IMR-90 (cell line): ENCODE measurements at regions not wholly inside any gene's neighbourhood (a gene's known extent, or its start where the extent isn't known, plus 50 kb on each side); places are given as distances from the start of the nearest gene placed in this dataset.

ENCODE experiments used
- ATAC-seq: fragments of 200-7000 bp; cut with Tn5 transposase; 2 replicates; pipeline ENCODE4 v1.9.1; 2020; ENCODE audit warnings: low read depth, mild to moderate bottlenecking, moderate library complexity
- BruUV-seq: library from RNA; stranded (reverse); fragments of 400-500 nt; replicated peaks from 2 replicates; lab custom pipeline; 2021; lab: Mats Ljungman, UMichigan
- CTCF ChIA-PET: fragments of 300-600 bp; formaldehyde crosslinking; extraction: SDS; loops from one replicate; lab custom pipeline; 2021; ENCODE audit warnings: antibody characterized with exemption; lab: Yijun Ruan, JAX
- POLR2A ChIA-PET: fragments of 300-600 bp; sonication (Branson Sonifier 250); formaldehyde crosslinking; loops from one replicate; lab custom pipeline; 2022; ENCODE audit warnings: antibody characterized with exemption; ENCODE audit not compliant: unreplicated experiment; lab: Charles Lee
- DNase-seq: peaks from one replicate; pipeline ENCODE4 v3.0.0; 2013
- H2AFZ ChIP-seq: replicated peaks from 2 replicates; pipeline ENCODE3; 2013; ENCODE audit warnings: low read length, mild to moderate bottlenecking; ENCODE audit not compliant: poor library complexity
- H2AK5ac ChIP-seq: 2 replicates; pipeline ENCODE4 v1.6.1; 2013; ENCODE audit warnings: low read depth, low read length, inconsistent platforms
- H2AK9ac ChIP-seq: replicated peaks from 2 replicates; pipeline ENCODE3; 2013; ENCODE audit warnings: mild to moderate bottlenecking, low read depth, low read length, moderate library complexity; ENCODE audit not compliant: poor library complexity
- H2BK120ac ChIP-seq: 2 replicates; pipeline ENCODE4 v1.6.1; 2013; ENCODE audit warnings: low read depth, low read length, inconsistent platforms
- H2BK15ac ChIP-seq: 3 replicates; pipeline ENCODE4 v1.6.1; 2013; ENCODE audit warnings: low read depth, low read length, inconsistent platforms
- H2BK20ac ChIP-seq: 2 replicates; pipeline ENCODE4 v1.6.1; 2013; ENCODE audit warnings: low read depth, mild to moderate bottlenecking, inconsistent platforms, low read length, moderate library complexity
- H2BK5ac ChIP-seq: 2 replicates; pipeline ENCODE4 v1.6.1; 2013; ENCODE audit warnings: mild to moderate bottlenecking, low read depth, low read length, inconsistent platforms; ENCODE audit not compliant: poor library complexity, severe bottlenecking
- H3K14ac ChIP-seq: replicated peaks from 2 replicates; pipeline ENCODE4 v1.6.1; 2013; ENCODE audit warnings: low read depth, low read length, inconsistent platforms
- H3K18ac ChIP-seq: 2 replicates; pipeline ENCODE4 v1.6.1; 2013; ENCODE audit warnings: low read depth, low read length, control low read depth
- H3K23ac ChIP-seq: 2 replicates; pipeline ENCODE4 v1.6.1; 2013; ENCODE audit warnings: low read depth, low read length, inconsistent platforms
- H3K27ac ChIP-seq: 2 replicates; pipeline ENCODE4 v1.5.1; 2013; ENCODE audit warnings: mild to moderate bottlenecking, control low read depth, low read length; ENCODE audit not compliant: insufficient read depth
- H3K27me3 ChIP-seq: 2 replicates; pipeline ENCODE4 v1.6.1; 2013; ENCODE audit warnings: low read length; ENCODE audit not compliant: control insufficient read depth, insufficient read depth
- H3K36me3 ChIP-seq: 2 replicates; pipeline ENCODE4 v1.6.1; 2013; ENCODE audit warnings: low read length, mixed read lengths; ENCODE audit not compliant: control insufficient read depth, insufficient read depth
- H3K4ac ChIP-seq: 2 replicates; pipeline ENCODE4 v1.6.1; 2013; ENCODE audit warnings: low read depth, low read length, inconsistent platforms
- H3K4me1 ChIP-seq: 2 replicates; pipeline ENCODE4 v1.6.1; 2013; ENCODE audit warnings: low read length, mixed read lengths; ENCODE audit not compliant: control insufficient read depth, insufficient read depth
- H3K4me2 ChIP-seq: 2 replicates; pipeline ENCODE4 v1.6.1; 2013; ENCODE audit warnings: low read depth, mild to moderate bottlenecking, control low read depth, low read length, moderate library complexity
- H3K4me3 ChIP-seq: 2 replicates; pipeline ENCODE4 v1.5.1; 2013; ENCODE audit warnings: low read depth, mild to moderate bottlenecking, control low read depth, low read length, moderate library complexity; ENCODE audit not compliant: insufficient read depth
- H3K56ac ChIP-seq: 2 replicates; pipeline ENCODE4 v1.6.1; 2013; ENCODE audit warnings: low read length, inconsistent platforms; ENCODE audit not compliant: insufficient read depth; ENCODE audit errors: extremely low read depth
- H3K79me1 ChIP-seq, 2 experiments: 2 replicates each; pipeline ENCODE4 v1.6.1; 2013; ENCODE audit warnings: low read length in 2 of 2, inconsistent platforms in 1 of 2, low read depth in 1 of 2
- H3K9ac ChIP-seq: 2 replicates; pipeline ENCODE4 v1.6.1; 2013; ENCODE audit warnings: low read depth, low read length, control low read depth
- H3K9me1 ChIP-seq: 2 replicates; pipeline ENCODE4 v1.6.1; 2013; ENCODE audit warnings: low read length, inconsistent platforms; ENCODE audit not compliant: insufficient read depth
- H3K9me3 ChIP-seq: 2 replicates; pipeline ENCODE4 v1.6.1; 2013; ENCODE audit warnings: low read length; ENCODE audit not compliant: control insufficient read depth, insufficient read depth
- H4K20me1 ChIP-seq: 2 replicates; pipeline ENCODE4 v1.6.1; 2013; ENCODE audit warnings: low read length, inconsistent platforms; ENCODE audit not compliant: insufficient read depth
- H4K5ac ChIP-seq: 2 replicates; pipeline ENCODE4 v1.6.1; 2013; ENCODE audit warnings: mild to moderate bottlenecking, low read depth, low read length, control low read depth
- H4K8ac ChIP-seq, 2 experiments: 2 replicates each; pipeline ENCODE4 v1.6.1; 2013; ENCODE audit warnings: low read depth in 2 of 2, low read length in 2 of 2, control low read depth in 1 of 2, inconsistent platforms in 1 of 2
- H4K91ac ChIP-seq: 2 replicates; pipeline ENCODE4 v1.6.1; 2013; ENCODE audit warnings: low read depth, low read length, inconsistent platforms; ENCODE audit not compliant: insufficient read depth
- CHD1 ChIP-seq: IDR thresholded peaks from 2 replicates; pipeline ENCODE4 v1.6.1; 2012; ENCODE audit warnings: low read depth, low read length, improper control_type of control experiment
- MAFK ChIP-seq: IDR thresholded peaks from 2 replicates; pipeline ENCODE4 v1.6.1; 2012; ENCODE audit warnings: low read depth, low read length, improper control_type of control experiment
- WGBS, 2 experiments: methylation state at CpG; one replicate each; pipeline versions ENCODE4 v1.1.5 to v1.1.7; 2013; ENCODE audit warnings: missing lambda C conversion rate in 2 of 2; ENCODE audit not compliant: insufficient read length in 1 of 2; ENCODE audit errors: extremely low coverage in 2 of 2; 5-methylcytosine and 5-hydroxymethylcytosine counted together
- dilution Hi-C: fragments of 300-500 bp; cut with HindIII; formaldehyde crosslinking; loops from one replicate; pipeline ENCODE4 v1.14.3; 2018; ENCODE audit warnings: low sequenced_read_pairs; ENCODE audit not compliant: unreplicated experiment
- in situ Hi-C: fragments of 300-500 bp; cut with MboI; formaldehyde crosslinking; loops from 3 replicates; pipeline ENCODE4 v1.14.3; 2019; ENCODE audit warnings: low sequenced_read_pairs, inconsistent platforms, mixed read lengths
- intact Hi-C: fragments of 100-400 bp; cut with micrococcal nuclease; formaldehyde crosslinking; loops from 2 replicates; pipeline ENCODE4 v1.10.0; 2022

GRCh38 chr2:176453784-176454183, 184.5 kb downstream of the MTX2 start:
- Histone ChIP-seq H2AK5ac (no peak overlapping the region), H3K9me3 (no peaks in the 10 kb centered on the region), H3K56ac (no peak overlapping the region), H3K23ac (no peak overlapping the region), H3K9me1 (no peaks in the 10 kb centered on the region), H3K4me2 (no peak overlapping the region), H2AFZ (no peak overlapping the region), H3K36me3 (no peaks in the 10 kb centered on the region), H2BK15ac (no peak overlapping the region), H4K91ac (no peak overlapping the region), H2BK20ac (no peak overlapping the region), H3K4me1 (no peaks in the 10 kb centered on the region), H3K79me1 (no peaks in the 10 kb centered on the region), H4K20me1 (no peaks in the 10 kb centered on the region), H3K27me3 (peaks cover 1% of the 10 kb centered on the region; the same call in 1 of the 2 replicates), H3K14ac (no peak overlapping the region), H4K8ac (no peak overlapping the region), H3K4me3 (no peak overlapping the region), H3K27ac (no peak overlapping the region), H4K5ac (no peak overlapping the region), H2AK9ac (no peak overlapping the region), H2BK5ac (no peak overlapping the region), H3K18ac (no peak overlapping the region), H2BK120ac (no peak overlapping the region), H3K9ac (no peak overlapping the region), H3K4ac (no peak overlapping the region)
- intact Hi-C loops = loop anchor here (1.0 to 2.0 kb wide), 2 partner anchors 101 to 184 kb away; partner anchors contain the start of gene MTX2
- ChIA-PET POLR2A (no interaction called here), CTCF (interaction anchor here (1.5 to 1.7 kb wide), 4 partner anchors 18 to 320 kb away, joined by 4 to 9 read pairs (median 7); no protein-coding TSS in a partner anchor)
- TF ChIP-seq MAFK (no peak), CHD1 (no peak)
- in situ Hi-C loops = loop anchor here (10.0 kb wide), 2 partner anchors 181 to 329 kb away; partner anchors contain the start of genes HOXD8 and HOXD9
- no TSS peak for BruUV-seq
- no CpG with 5 or more reads among the region's 2 CpGs for WGBS, 2 experiments
- dilution Hi-C loops = no loop called here
- DNase-seq = no peak
- no peak for ATAC-seq
